ENCODE measurements at regions not wholly inside any gene's neighbourhood (a gene's known extent, or its start where the extent isn't known, plus 50 kb on each side); places are given as distances from the start of the nearest gene placed in this dataset.

DNA sequence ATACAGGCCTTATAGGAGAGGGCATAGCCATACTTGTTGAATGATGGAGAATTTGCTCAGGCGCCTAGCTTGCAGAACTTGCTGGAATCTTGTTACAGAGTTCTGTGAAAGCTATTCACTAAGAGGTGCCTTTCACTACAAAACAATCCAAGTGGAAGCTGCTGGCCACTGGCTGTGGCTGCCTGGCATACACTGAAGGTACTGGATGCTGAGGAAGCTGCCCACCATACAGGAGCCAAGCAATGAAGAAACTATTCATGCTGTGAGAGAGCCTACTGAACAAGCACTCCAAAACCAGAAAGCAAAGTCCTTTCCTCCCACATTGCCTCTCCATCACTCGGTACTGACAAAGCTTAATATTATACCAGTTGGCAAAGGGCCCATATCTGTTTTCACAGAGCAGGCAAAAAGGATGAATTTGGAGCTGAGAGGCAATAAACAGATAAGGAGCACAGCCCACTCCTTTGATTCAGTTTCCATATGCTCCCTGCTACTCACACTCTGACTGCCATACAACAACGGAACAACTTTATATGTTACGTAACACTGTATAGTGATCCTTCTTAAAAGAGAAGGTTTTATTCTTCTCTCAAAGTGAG, 192.6 kb upstream of the ALCAM start:
- TF ChIP-seq, protein P1, sequence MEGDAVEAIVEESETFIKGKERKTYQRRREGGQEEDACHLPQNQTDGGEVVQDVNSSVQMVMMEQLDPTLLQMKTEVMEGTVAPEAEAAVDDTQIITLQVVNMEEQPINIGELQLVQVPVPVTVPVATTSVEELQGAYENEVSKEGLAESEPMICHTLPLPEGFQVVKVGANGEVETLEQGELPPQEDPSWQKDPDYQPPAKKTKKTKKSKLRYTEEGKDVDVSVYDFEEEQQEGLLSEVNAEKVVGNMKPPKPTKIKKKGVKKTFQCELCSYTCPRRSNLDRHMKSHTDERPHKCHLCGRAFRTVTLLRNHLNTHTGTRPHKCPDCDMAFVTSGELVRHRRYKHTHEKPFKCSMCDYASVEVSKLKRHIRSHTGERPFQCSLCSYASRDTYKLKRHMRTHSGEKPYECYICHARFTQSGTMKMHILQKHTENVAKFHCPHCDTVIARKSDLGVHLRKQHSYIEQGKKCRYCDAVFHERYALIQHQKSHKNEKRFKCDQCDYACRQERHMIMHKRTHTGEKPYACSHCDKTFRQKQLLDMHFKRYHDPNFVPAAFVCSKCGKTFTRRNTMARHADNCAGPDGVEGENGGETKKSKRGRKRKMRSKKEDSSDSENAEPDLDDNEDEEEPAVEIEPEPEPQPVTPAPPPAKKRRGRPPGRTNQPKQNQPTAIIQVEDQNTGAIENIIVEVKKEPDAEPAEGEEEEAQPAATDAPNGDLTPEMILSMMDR (IDR thresholded peaks at IDR 0.05) = no peak
- TF ChIP-seq POLR2A (IDR thresholded peaks at IDR 0.05) = no peak
